ENCODE measurements at regions not wholly inside any gene's neighbourhood (a gene's known extent, or its start where the extent isn't known, plus 50 kb on each side); places are given as distances from the start of the nearest gene placed in this dataset.
A peak's percentile ranks its signal among the peaks of the same experiment; 100 is the strongest.

DNA sequence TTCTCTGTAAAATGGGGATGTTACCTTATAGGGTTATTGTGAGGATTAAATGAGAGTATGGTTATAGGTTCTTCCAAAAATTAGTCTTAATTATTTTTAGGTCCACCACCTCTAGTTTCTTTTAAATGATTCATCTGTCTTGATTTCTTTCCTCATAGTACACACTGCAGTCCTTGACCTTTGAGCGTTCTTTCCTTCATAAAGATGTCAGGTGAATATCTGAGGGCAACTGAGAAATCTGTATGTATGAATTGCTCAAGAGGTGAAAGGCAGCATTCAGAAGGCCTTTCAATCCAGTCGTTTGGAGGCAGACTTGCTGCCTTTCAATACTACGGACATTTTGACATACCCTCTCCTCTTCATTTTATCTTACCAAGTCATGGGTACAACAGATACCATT is 380.7 kb downstream of the INSC start:
- H3K4me3 ChIP-seq, result no peak overlapping the region
- H3K4me1 ChIP-seq, result no peaks in the 10 kb centered on the region
- H3K27me3 ChIP-seq, result no peaks in the 10 kb centered on the region
- H3K9ac ChIP-seq, result no peak overlapping the region
- H3K9me3 ChIP-seq, result no peaks in the 10 kb centered on the region
- TF ChIP-seq Cebpa-rat (IDR thresholded peaks at IDR 0.05), result no peak
- H3K36me3 ChIP-seq, result no peaks in the 10 kb centered on the region
- no peaks in the 10 kb centered on the region for H4K20me1 ChIP-seq
- no peak overlapping the region for H3K27ac ChIP-seq
- no peak overlapping the region for H3K4me2 ChIP-seq

DNA sequence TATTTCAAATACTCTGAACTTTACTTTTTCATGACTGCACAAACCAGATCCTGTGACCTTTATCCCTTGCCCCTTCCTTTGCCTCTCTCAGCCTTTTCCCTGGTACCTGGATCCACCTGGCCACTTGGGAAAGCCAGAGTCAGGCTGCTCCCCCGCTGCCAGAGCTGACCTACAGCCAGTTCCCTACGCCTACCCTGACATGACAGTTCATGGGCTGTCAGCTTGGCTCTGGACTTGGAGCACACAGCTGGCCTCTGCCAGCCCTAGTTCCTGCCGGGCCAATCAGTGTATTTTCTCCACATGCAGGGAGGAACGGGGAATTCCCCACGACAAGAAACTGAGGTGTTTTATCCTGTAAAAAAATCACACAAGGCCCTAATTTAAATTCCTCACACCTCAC is 382.6 kb downstream of the INSC start:
- Histone ChIP-seq H3K27me3 (no peaks in the 10 kb centered on the region), H4K20me1 (no peaks in the 10 kb centered on the region), H3K9me3 (no peaks in the 10 kb centered on the region), H3K4me1 (no peaks in the 10 kb centered on the region), H3K4me2 (no peak overlapping the region), H3K36me3 (no peaks in the 10 kb centered on the region), H3K9ac (no peak overlapping the region), H3K4me3 (no peak overlapping the region), H3K27ac (no peak overlapping the region)
- TF ChIP-seq Cebpa-rat (IDR thresholded peaks at IDR 0.05), result no peak

DNA sequence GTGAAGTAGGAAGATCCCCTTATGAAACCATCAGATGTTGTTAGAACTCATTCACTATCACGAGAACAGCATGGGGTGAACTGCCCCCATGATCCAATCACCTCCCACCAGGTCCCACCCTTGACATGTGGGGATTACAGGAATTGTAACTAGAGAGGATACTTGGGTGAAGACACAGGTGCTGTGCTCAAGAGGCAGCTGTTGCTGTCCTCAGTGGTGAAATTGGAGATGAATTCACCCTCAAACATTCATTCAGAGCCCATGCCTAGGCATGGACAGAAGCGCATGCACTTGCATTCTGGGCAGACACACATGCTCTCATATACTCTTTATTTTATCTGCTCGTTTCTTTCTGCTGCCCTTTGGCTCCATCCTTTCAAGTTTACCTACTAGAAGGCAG is 385.0 kb downstream of the INSC start:
- no peaks in the 10 kb centered on the region for H3K36me3 ChIP-seq
- no peak overlapping the region for H3K4me2 ChIP-seq
- H3K4me3 ChIP-seq, result no peak overlapping the region
- no peak overlapping the region for H3K27ac ChIP-seq
- no peaks in the 10 kb centered on the region for H3K9me3 ChIP-seq
- H3K4me1 ChIP-seq, result no peaks in the 10 kb centered on the region
- H3K9ac ChIP-seq, result no peak overlapping the region
- no peak for TF ChIP-seq Cebpa-rat (IDR thresholded peaks at IDR 0.05)
- H3K27me3 ChIP-seq, result no peaks in the 10 kb centered on the region
- no peaks in the 10 kb centered on the region for H4K20me1 ChIP-seq

DNA sequence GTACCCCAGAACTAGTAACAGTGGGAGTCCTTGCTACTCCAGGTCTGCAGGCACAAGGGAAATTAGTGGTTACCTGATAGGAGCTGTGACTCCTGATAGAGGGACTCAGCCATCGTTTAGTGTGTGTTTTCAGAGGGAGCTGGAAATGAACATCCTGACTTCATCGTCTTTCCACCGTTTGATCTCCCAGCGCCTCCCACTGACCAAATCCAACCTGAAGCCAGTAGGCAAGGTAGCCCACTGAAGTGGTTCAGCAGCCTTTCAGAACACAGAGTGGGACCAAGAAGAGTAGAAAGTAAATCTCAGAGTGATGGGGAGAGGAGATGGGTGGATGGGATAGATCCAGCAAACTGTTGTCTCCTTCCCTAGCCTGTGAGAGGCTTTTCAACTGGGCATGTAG is 385.9 kb downstream of the INSC start:
- Histone ChIP-seq H3K9me3 (no peaks in the 10 kb centered on the region), H3K4me1 (no peaks in the 10 kb centered on the region), H3K9ac (no peak overlapping the region), H3K36me3 (no peaks in the 10 kb centered on the region), H4K20me1 (no peaks in the 10 kb centered on the region), H3K4me2 (no peak overlapping the region), H3K27me3 (no peaks in the 10 kb centered on the region), H3K27ac (no peak overlapping the region), H3K4me3 (no peak overlapping the region)
- no peak for TF ChIP-seq Cebpa-rat (IDR thresholded peaks at IDR 0.05)

DNA sequence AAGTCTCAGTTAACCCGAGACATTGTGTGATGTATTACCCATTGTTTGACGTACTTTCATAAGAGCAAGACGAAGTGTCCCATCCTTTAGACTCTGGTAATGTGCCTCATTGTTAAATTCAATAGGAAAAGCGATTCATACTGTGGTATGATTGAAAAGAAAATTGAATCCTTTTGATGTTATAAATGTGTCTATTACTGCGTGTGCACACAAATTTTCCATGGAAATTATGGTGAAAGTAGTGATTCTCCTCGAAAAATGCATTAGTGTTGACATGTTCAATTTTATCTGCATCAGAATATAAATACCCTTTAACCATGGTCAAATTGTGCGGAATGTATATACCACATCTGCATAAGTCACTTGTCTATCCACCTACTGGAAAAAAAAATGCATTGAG is 386.8 kb downstream of the INSC start:
- H3K27me3 ChIP-seq, result no peaks in the 10 kb centered on the region
- no peak for TF ChIP-seq Cebpa-rat (IDR thresholded peaks at IDR 0.05)
- no peaks in the 10 kb centered on the region for H4K20me1 ChIP-seq
- H3K9me3 ChIP-seq, result no peaks in the 10 kb centered on the region
- H3K27ac ChIP-seq, result no peak overlapping the region
- H3K4me2 ChIP-seq, result no peak overlapping the region
- H3K36me3 ChIP-seq, result no peaks in the 10 kb centered on the region
- no peak overlapping the region for H3K9ac ChIP-seq
- H3K4me1 ChIP-seq, result no peaks in the 10 kb centered on the region
- no peak overlapping the region for H3K4me3 ChIP-seq

DNA sequence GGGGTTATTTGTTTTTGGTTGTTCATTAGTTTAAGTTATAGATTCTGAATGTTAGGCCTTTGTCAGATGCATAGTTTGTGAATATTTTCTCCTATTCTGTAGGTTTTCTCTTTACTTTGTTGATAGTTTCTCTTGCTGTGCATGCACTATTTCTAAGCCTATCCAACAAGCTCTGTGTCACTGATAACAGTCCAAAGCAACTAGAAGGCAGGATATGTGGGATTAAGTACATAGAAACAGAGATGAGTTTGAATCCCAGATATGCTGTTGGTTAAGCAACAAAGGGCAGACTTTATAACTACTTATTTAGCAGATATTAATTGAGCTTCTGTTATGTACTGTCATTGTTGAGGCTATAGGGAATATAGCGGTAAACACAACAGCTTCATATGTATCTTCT is 390.4 kb downstream of the INSC start:
- TF ChIP-seq Cebpa-rat (IDR thresholded peaks at IDR 0.05), result no peak
- Histone ChIP-seq H4K20me1 (no peaks in the 10 kb centered on the region), H3K27ac (no peak overlapping the region), H3K36me3 (no peaks in the 10 kb centered on the region), H3K9me3 (no peaks in the 10 kb centered on the region), H3K4me3 (no peak overlapping the region), H3K9ac (no peak overlapping the region), H3K4me2 (no peak overlapping the region), H3K27me3 (no peaks in the 10 kb centered on the region), H3K4me1 (peaks cover 16% of the 10 kb centered on the region)

DNA sequence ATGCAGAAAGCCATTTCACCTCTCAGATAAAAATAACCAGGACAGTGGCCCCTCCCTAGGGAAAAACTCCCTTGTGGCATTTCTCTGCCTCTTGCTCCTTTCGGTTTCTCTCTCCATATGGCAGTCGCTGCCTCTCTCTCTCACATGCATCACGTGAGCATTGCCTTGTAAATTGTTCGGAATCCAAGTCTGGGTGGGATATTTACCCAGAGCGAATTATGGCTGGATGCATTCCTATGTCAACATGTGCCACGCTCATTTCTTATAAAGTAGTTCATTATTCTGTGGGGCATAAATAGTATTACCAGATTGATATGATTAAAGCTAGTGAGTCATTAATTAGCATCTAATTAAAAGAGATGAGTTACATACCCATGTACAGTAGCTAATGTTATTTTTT is 392.9 kb downstream of the INSC start:
- Histone ChIP-seq H3K4me2 (peak overlapping the region; percentile 60), H3K27ac (no peak overlapping the region), H3K9me3 (no peaks in the 10 kb centered on the region), H3K4me3 (no peak overlapping the region), H3K9ac (no peak overlapping the region), H4K20me1 (no peaks in the 10 kb centered on the region), H3K36me3 (no peaks in the 10 kb centered on the region), H3K4me1 (peaks cover 16% of the 10 kb centered on the region), H3K27me3 (no peaks in the 10 kb centered on the region)
- no peak for TF ChIP-seq Cebpa-rat (IDR thresholded peaks at IDR 0.05)

DNA sequence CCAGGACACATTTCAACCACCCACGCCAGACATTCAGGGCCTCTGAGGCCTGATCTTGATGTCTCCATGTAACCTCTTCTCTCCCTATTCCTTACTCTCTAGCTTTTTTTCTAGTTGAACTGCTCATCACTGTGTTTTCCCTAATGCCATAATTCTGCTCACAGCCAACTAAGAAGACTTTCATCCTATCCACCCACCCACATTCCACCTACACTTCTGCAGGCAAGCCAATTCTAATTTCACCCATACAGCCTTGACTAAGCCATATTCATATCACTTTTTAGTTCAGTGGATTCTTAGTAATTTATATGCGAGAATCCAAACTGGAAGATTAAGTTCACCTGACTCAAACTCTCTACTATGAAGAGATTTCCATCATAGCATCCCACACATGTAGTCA is 394.4 kb downstream of the INSC start:
- no peaks in the 10 kb centered on the region for H4K20me1 ChIP-seq
- H3K27me3 ChIP-seq, result no peaks in the 10 kb centered on the region
- no peak overlapping the region for H3K4me2 ChIP-seq
- no peak overlapping the region for H3K27ac ChIP-seq
- no peak for TF ChIP-seq Cebpa-rat (IDR thresholded peaks at IDR 0.05)
- no peak overlapping the region for H3K4me3 ChIP-seq
- H3K9ac ChIP-seq, result no peak overlapping the region
- H3K9me3 ChIP-seq, result no peaks in the 10 kb centered on the region
- H3K4me1 ChIP-seq, result peaks cover 16% of the 10 kb centered on the region
- no peaks in the 10 kb centered on the region for H3K36me3 ChIP-seq

DNA sequence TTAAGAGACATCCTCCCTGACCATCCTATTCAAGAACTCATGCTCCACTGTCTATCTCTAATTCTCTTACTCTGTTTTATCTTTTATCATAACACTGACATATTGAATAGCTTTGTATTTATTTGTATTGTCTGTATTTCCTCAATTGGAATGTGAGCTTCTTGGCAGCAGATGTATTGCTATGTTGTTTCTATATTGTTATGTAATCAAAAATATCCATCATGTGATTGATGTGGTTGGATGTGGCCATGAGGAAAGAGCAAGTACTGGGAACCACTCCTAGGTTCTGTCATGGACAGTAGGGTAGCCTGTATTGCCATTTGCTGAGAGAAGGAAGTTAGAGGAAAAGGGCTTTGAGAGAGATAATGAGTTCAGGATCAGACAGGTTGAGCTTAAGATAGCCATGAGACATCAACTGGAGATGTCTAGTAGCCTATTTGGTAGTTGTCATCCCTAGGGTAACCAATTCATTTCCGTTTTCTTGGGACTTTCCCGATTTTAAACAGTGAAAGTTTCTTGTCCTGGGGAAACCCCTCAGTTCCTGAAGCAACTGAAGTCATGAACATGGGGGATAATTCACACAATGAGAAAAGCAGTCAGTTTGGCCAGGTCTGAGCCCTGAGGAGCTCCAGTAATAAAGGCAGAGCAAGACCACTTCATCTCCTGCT is 404.5 kb downstream of the INSC start:
- Histone ChIP-seq H3K4me2 (no peak overlapping the region), H3K36me3 (no peaks in the 10 kb centered on the region), H3K9me3 (peaks cover 5% of the 10 kb centered on the region; the same call in 1 of the 2 replicates), H3K4me1 (no peaks in the 10 kb centered on the region), H3K27ac (no peak overlapping the region), H3K9ac (no peak overlapping the region), H4K20me1 (no peaks in the 10 kb centered on the region), H3K4me3 (no peak overlapping the region), H3K27me3 (no peaks in the 10 kb centered on the region)
- no peak for TF ChIP-seq Cebpa-rat (IDR thresholded peaks at IDR 0.05)

DNA sequence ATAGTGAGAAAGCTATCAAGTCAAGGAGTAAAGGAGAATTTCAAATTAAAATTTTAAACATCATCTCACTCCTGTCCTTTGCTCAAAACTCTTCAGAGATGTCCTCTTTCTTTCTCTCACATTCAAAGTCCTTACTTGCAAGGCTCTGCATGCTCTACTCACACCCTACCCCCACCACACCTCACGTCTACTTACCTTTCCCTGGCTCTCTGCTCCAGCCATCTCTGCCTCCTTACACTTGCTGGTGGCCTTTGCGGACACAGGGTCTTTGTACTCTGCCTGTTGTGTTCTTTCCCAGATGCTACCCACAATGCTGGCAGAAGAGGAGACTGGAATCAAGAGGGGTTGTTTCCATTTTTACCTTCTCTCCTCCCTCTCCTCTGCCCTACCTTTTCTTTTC is 405.2 kb downstream of the INSC start:
- TF ChIP-seq Cebpa-rat (IDR thresholded peaks at IDR 0.05), result no peak

DNA sequence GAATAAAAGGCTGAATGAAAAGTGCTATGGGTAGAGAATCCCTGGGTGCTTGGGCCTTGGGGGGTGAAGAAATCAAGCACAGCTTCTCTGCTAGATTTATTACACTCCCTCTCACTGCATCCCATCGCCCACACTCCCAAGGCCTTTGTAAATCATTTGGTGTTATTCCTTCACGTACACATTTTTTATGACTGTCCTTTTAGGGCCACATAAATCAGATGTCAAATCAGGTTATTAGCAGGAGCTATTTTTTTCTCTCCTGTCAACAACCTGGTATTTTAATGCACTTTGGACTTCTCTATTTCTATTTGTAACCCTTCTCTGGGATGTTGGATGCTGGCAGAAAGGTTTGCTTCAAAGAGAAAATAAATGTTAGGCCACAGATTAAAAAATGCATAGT is 408.8 kb downstream of the INSC start:
- TF ChIP-seq Cebpa-rat (IDR thresholded peaks at IDR 0.05), result no peak
- Histone ChIP-seq H3K9ac (no peak overlapping the region), H3K27me3 (no peaks in the 10 kb centered on the region), H3K9me3 (peaks cover 27% of the 10 kb centered on the region), H3K4me2 (no peak overlapping the region), H3K36me3 (no peaks in the 10 kb centered on the region), H3K4me3 (no peak overlapping the region), H3K4me1 (no peaks in the 10 kb centered on the region), H4K20me1 (no peaks in the 10 kb centered on the region), H3K27ac (no peak overlapping the region)

More for the DNA sequence above, 405.2 kb downstream of the INSC start:
- Histone ChIP-seq H3K27me3 (no peaks in the 10 kb centered on the region), H3K36me3 (no peaks in the 10 kb centered on the region), H3K4me1 (no peaks in the 10 kb centered on the region), H4K20me1 (no peaks in the 10 kb centered on the region), H3K4me2 (no peak overlapping the region), H3K27ac (no peak overlapping the region), H3K9ac (no peak overlapping the region), H3K9me3 (peaks cover 4% of the 10 kb centered on the region; the same call in 1 of the 2 replicates), H3K4me3 (no peak overlapping the region)

All from BLaER1 (cell line).